Left kidney (tissue), 1 donor: ENCODE measurements at regions not wholly inside any gene's neighbourhood (a gene's known extent, or its start where the extent isn't known, plus 50 kb on each side); places are given as distances from the start of the nearest gene placed in this dataset.
"Not testable (repeated sequence)": the region's sequence is repeated elsewhere in the genome, so short reads cannot be mapped to it uniquely, and the experiment has no call there.

Source experiments
- DNase-seq: peaks from one replicate; pipeline ENCODE4 v3.0.0-alpha.2; 2013

GRCh38 chr21:31819692-31820091, 53.1 kb upstream of the HUNK start:
- DNase-seq = not testable (repeated sequence)

DNA sequence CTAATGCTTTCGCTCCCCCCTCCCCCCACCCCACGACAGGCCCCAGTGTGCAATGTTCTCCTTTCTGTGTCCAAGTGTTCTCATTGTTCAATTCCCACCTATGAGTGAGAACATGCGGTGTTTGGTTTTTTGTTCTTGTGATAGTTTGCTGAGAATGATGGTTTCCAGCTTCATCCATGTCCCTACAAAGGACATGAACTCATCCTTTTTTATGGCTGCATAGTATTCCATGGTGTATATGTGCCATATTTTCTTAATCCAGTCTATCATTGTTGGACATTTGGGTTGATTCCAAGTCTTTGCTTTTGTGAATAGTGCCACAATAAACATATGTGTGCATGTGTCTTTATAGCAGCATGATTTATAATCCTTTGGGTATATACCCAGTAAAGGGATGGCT, 58.5 kb upstream of the HUNK start:
- DNase-seq = not testable (repeated sequence)

- no peak for DNase-seq
Measured at GRCh38 chr21:31813862-31814261, 59.0 kb upstream of the HUNK start.

DNA sequence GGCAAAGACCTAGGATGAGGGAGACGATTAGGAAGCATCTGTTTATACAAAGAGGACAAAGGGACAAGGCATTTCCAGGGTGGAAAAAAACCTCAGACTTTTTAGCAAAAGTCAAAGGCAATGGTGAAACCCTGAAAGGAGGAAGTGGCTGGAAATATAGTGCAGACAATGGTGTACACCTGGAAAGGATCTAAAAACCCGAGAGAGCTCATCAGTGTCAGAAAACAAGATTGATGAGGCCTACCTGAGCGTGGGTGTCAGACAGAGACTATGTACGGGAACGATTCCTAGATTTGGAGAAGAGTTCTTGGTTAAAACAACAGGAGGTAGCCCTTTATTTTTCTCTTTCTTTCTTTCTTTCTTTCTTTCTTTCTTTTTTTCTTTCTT, 68.8 kb upstream of the HUNK start:
- no peak for DNase-seq

DNA sequence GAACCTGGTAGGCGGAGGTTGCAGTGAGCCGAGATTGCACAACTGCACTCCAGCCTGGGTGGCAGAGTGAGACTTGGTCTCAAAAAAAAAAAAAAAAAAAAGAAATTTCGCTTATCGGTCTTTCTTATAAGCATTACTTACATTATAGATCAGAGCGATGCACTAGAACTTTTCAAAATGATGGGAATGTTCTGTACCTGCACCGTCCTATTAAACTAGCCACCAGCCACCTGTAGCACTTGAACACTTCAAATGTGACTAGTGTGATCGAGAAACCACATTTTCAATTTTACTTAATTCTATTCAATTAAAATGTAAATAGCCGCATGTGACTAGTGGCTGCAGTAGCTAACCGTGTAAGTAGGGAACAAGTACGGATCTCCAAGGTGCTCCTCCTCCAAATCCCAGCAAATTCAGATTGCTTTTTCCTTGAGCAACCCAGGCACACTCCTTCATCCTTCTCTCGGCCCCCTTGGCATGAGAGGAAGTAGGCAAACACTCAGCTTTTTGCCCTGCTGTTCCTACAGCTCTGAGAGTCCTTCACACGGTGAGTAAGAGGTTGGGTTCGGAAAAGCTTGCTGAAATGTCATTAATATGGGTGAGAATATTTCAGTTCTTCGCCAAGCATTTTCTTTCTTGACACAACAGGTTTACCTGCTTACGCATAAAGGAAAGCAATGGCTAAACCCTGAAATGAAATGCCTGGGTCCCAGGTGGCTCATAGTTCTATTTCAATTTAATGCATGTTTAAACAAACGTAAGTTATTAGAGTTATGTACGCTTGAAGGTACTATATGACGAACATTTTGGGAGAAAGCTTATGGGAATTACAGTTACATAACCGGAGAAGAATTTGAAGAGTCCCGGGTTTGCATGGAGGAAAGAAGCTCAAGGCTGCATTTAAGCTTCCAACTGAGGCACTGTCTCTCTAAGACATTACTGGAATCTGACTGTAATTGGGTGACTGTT, 69.5 kb upstream of the HUNK start:
- no peak for DNase-seq

- DNase-seq = no peak
Measured at GRCh38 chr21:31802331-31802730, 70.4 kb upstream of the SCAF4 start.

DNA sequence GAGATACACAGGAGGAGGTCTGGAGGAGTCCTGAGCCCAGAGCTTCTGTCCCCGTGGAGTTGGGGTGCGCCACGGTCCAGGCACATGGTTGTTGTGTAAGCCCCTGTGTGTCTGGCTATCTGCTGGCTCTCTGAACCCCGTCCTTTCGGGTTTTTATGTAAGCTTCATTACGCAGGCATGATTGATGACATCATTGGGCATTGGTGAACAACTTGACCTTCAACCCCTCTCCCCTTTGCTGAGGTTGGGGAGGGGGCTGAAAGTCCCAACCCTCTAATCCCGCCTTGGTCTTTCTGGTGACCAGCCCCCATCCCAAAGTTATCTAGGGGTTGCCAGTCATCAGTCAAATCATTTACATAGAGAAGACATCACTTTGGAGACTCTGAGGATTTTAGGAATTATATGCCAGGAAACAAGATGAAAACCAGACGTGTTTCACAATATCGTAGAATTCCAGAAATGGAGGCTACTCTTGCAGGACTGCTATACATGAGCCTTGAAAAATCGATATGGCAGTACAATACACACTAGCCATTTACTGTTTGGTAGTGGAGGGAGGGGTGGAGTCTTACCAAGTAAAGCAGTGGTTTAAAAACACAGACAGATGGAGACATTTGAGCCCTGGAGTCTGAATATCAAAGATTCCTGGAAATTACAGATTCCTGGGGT, 69.8 kb upstream of the SCAF4 start:
- DNase-seq = no peak

DNA sequence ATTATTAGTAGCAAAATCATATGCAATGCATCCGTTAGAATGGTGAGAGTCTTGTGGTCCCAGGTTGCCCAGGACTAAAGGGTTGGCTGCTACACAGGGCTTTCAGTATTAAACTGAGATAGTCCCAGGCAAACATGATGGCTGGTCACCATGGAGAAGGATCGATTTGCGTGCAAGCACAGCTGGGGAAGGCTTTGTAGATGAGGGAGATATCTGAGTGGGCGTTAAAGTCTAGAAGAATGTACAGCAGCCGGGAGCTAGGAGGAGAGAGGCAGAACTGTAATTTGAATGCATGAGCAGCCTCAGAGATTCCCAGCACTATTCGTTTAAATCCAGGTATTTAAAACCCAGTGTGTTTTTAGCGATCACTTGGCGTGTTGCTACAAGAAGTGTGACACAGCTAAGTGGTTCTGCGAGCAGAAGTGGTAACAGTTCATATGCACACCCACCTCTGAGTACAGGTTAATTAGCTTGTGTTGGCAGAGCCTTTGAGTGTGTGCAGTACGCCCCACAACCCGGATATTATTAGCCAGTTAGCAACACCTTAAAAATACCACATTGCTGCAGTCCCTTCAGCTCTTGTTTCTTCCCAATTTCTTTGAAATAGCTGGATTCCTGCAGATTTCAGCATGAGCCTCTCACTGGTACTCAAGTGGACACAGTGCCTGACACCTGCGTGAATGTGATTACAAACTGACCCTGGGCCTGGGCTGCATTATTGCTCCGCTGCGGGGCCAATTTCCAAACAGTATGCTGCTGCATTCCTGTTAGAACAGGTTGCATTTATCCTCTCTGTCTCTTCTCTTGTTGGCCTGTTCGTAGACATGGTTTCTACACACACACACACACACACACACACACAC, 67.2 kb upstream of the SCAF4 start:
- DNase-seq = no peak

DNA sequence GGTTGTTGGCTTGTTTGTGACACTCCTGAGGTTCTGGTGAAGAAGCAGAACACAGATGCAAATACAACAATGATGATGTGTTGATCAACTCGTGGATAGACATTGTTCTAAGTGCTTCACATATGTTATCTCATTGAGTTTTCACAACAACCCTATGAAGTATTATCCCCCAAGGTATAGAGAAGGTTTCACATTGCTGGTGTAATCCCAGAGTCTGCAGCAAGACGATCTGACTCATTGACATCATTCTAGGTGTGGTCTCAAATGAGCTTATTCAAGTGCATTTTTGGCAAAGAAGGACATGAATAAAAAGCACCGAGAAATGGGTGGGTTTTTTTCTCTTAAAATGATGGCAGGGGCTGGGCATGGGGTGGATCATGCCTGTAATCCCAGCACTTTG, 64.1 kb upstream of the SCAF4 start:
- DNase-seq = no peak

DNA sequence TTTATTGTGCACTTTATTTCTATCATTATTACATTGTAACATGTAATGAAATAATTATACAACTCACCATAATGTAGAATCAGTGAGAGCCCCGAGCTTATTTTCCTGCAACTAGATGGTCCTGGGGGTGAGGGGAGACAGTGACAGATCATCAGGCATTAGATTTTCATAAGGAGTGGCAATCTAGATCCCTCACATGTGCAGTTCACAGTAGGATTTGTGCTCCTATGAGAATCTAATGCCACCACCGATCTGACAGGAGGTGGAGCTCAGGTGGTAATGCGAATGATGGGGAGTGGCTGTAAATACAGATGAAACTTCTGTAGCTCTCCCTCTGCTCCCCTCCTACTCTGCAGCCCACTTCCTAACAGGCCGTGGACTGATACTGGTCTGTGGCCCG, 58.5 kb upstream of the SCAF4 start:
- DNase-seq = not testable (repeated sequence)

DNA sequence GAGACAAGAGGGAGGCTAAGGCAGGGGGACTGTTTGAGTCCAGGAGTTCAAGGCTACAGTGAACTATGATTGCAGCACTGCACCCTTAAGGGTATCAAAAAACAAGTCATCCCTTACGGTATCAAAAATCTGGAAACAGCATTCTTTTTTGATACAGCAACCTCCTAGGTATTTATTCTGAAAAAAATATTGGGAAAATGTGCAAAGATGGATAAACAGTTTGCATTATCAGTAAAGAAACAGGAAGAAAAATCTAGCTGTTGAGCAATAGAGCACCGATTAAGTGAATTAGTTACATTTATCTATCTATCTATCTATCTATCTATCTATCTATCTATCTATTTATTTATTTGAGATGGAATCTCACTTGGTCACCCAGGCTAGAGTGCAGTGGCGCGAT, 56.7 kb upstream of the SCAF4 start:
- no peak for DNase-seq

- DNase-seq = not testable (repeated sequence)
Measured at GRCh38 chr21:31787691-31788090, 55.8 kb upstream of the SCAF4 start.

- DNase-seq = no peak
Measured at GRCh38 chr21:31786164-31786920, 54.4 kb upstream of the SCAF4 start.

DNA sequence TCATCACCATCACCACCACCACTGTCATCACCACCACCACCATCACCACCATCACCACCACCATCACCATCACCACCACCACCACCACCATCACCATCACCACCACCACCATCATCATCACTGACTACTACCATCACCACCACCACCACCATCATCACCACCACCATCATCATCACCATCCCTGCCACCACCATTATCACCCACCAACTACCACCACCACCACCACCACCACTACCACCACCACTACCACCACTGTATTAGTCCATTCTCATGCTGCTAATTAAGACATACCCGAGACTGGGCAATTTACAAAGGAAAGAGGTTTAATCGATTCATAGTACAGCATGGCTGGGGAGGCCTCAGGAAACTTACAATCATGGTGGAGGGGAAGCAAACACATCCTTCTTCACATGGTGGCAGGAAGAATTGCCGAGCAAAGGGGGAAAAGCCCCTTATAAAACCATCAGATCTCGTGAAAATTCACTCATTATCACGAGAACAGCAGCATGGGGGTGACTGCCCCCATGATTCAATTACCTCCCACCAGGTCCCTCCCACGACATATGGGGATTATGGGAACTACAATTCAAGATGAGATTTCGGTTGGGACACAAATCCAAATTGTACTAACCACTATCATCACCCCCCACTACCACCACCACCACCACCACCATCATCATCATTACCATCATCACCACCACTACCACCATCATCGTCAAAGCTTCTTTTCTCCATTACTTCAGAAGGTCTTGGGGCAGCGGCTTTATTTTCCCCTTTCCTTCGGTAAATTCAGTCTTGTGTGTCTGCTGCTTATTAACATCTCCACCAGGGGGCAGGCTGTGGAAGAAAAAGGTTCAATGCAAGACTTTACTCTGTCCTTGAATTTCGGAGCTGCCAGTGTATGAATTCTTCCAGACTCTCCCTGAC, 53.6 kb upstream of the SCAF4 start:
- DNase-seq = peak; percentile 87

GRCh38 chr21:31781737-31782136, 49.8 kb upstream of the SCAF4 start:
- DNase-seq = peak; percentile 31
